IMR-90 (cell line): ENCODE measurements at regions not wholly inside any gene's neighbourhood (a gene's known extent, or its start where the extent isn't known, plus 50 kb on each side); places are given as distances from the start of the nearest gene placed in this dataset.

Source experiments
- ATAC-seq: fragments of 200-7000 bp; cut with Tn5 transposase; 2 replicates; pipeline ENCODE4 v1.9.1; 2020; ENCODE audit warnings: low read depth, mild to moderate bottlenecking, moderate library complexity
- BruUV-seq: library from RNA; stranded (reverse); fragments of 400-500 nt; replicated peaks from 2 replicates; lab custom pipeline; 2021; lab: Mats Ljungman, UMichigan
- CTCF ChIA-PET: fragments of 300-600 bp; formaldehyde crosslinking; extraction: SDS; loops from one replicate; lab custom pipeline; 2021; ENCODE audit warnings: antibody characterized with exemption; lab: Yijun Ruan, JAX
- POLR2A ChIA-PET: fragments of 300-600 bp; sonication (Branson Sonifier 250); formaldehyde crosslinking; loops from one replicate; lab custom pipeline; 2022; ENCODE audit warnings: antibody characterized with exemption; ENCODE audit not compliant: unreplicated experiment; lab: Charles Lee
- DNase-seq: peaks from one replicate; pipeline ENCODE4 v3.0.0; 2013
- H2AFZ ChIP-seq: replicated peaks from 2 replicates; pipeline ENCODE3; 2013; ENCODE audit warnings: low read length, mild to moderate bottlenecking; ENCODE audit not compliant: poor library complexity
- H2AK5ac ChIP-seq: 2 replicates; pipeline ENCODE4 v1.6.1; 2013; ENCODE audit warnings: low read depth, low read length, inconsistent platforms
- H2AK9ac ChIP-seq: replicated peaks from 2 replicates; pipeline ENCODE3; 2013; ENCODE audit warnings: mild to moderate bottlenecking, low read depth, low read length, moderate library complexity; ENCODE audit not compliant: poor library complexity
- H2BK120ac ChIP-seq: 2 replicates; pipeline ENCODE4 v1.6.1; 2013; ENCODE audit warnings: low read depth, low read length, inconsistent platforms
- H2BK15ac ChIP-seq: 3 replicates; pipeline ENCODE4 v1.6.1; 2013; ENCODE audit warnings: low read depth, low read length, inconsistent platforms
- H2BK20ac ChIP-seq: 2 replicates; pipeline ENCODE4 v1.6.1; 2013; ENCODE audit warnings: low read depth, mild to moderate bottlenecking, inconsistent platforms, low read length, moderate library complexity
- H2BK5ac ChIP-seq: 2 replicates; pipeline ENCODE4 v1.6.1; 2013; ENCODE audit warnings: mild to moderate bottlenecking, low read depth, low read length, inconsistent platforms; ENCODE audit not compliant: poor library complexity, severe bottlenecking
- H3K14ac ChIP-seq: replicated peaks from 2 replicates; pipeline ENCODE4 v1.6.1; 2013; ENCODE audit warnings: low read depth, low read length, inconsistent platforms
- H3K18ac ChIP-seq: 2 replicates; pipeline ENCODE4 v1.6.1; 2013; ENCODE audit warnings: low read depth, low read length, control low read depth
- H3K23ac ChIP-seq: 2 replicates; pipeline ENCODE4 v1.6.1; 2013; ENCODE audit warnings: low read depth, low read length, inconsistent platforms
- H3K27ac ChIP-seq: 2 replicates; pipeline ENCODE4 v1.5.1; 2013; ENCODE audit warnings: mild to moderate bottlenecking, control low read depth, low read length; ENCODE audit not compliant: insufficient read depth
- H3K27me3 ChIP-seq: 2 replicates; pipeline ENCODE4 v1.6.1; 2013; ENCODE audit warnings: low read length; ENCODE audit not compliant: control insufficient read depth, insufficient read depth
- H3K36me3 ChIP-seq: 2 replicates; pipeline ENCODE4 v1.6.1; 2013; ENCODE audit warnings: low read length, mixed read lengths; ENCODE audit not compliant: control insufficient read depth, insufficient read depth
- H3K4ac ChIP-seq: 2 replicates; pipeline ENCODE4 v1.6.1; 2013; ENCODE audit warnings: low read depth, low read length, inconsistent platforms
- H3K4me1 ChIP-seq: 2 replicates; pipeline ENCODE4 v1.6.1; 2013; ENCODE audit warnings: low read length, mixed read lengths; ENCODE audit not compliant: control insufficient read depth, insufficient read depth
- H3K4me2 ChIP-seq: 2 replicates; pipeline ENCODE4 v1.6.1; 2013; ENCODE audit warnings: low read depth, mild to moderate bottlenecking, control low read depth, low read length, moderate library complexity
- H3K4me3 ChIP-seq: 2 replicates; pipeline ENCODE4 v1.5.1; 2013; ENCODE audit warnings: low read depth, mild to moderate bottlenecking, control low read depth, low read length, moderate library complexity; ENCODE audit not compliant: insufficient read depth
- H3K56ac ChIP-seq: 2 replicates; pipeline ENCODE4 v1.6.1; 2013; ENCODE audit warnings: low read length, inconsistent platforms; ENCODE audit not compliant: insufficient read depth; ENCODE audit errors: extremely low read depth
- H3K79me1 ChIP-seq, 2 experiments: 2 replicates each; pipeline ENCODE4 v1.6.1; 2013; ENCODE audit warnings: low read length in 2 of 2, inconsistent platforms in 1 of 2, low read depth in 1 of 2
- H3K9ac ChIP-seq: 2 replicates; pipeline ENCODE4 v1.6.1; 2013; ENCODE audit warnings: low read depth, low read length, control low read depth
- H3K9me1 ChIP-seq: 2 replicates; pipeline ENCODE4 v1.6.1; 2013; ENCODE audit warnings: low read length, inconsistent platforms; ENCODE audit not compliant: insufficient read depth
- H3K9me3 ChIP-seq: 2 replicates; pipeline ENCODE4 v1.6.1; 2013; ENCODE audit warnings: low read length; ENCODE audit not compliant: control insufficient read depth, insufficient read depth
- H4K20me1 ChIP-seq: 2 replicates; pipeline ENCODE4 v1.6.1; 2013; ENCODE audit warnings: low read length, inconsistent platforms; ENCODE audit not compliant: insufficient read depth
- H4K5ac ChIP-seq: 2 replicates; pipeline ENCODE4 v1.6.1; 2013; ENCODE audit warnings: mild to moderate bottlenecking, low read depth, low read length, control low read depth
- H4K8ac ChIP-seq, 2 experiments: 2 replicates each; pipeline ENCODE4 v1.6.1; 2013; ENCODE audit warnings: low read depth in 2 of 2, low read length in 2 of 2, control low read depth in 1 of 2, inconsistent platforms in 1 of 2
- H4K91ac ChIP-seq: 2 replicates; pipeline ENCODE4 v1.6.1; 2013; ENCODE audit warnings: low read depth, low read length, inconsistent platforms; ENCODE audit not compliant: insufficient read depth
- BHLHE40 ChIP-seq: fragments of 150-350 bp; IDR thresholded peaks from 2 replicates; pipeline ENCODE4 v1.6.1; 2016; ENCODE audit warnings: mild to moderate bottlenecking, low read depth, low read length
- CHD1 ChIP-seq: IDR thresholded peaks from 2 replicates; pipeline ENCODE4 v1.6.1; 2012; ENCODE audit warnings: low read depth, low read length, improper control_type of control experiment
- CTCF ChIP-seq: conservative IDR thresholded peaks from 2 replicates; pipeline ENCODE4 v1.5.1; 2012; ENCODE audit warnings: mild to moderate bottlenecking, low read depth, low read length, improper control_type of control experiment
- MAFK ChIP-seq: IDR thresholded peaks from 2 replicates; pipeline ENCODE4 v1.6.1; 2012; ENCODE audit warnings: low read depth, low read length, improper control_type of control experiment
- MAZ ChIP-seq: IDR thresholded peaks from 2 replicates; pipeline ENCODE4 v1.6.1; 2012; ENCODE audit warnings: low read depth, mild to moderate bottlenecking, low read length, improper control_type of control experiment, moderate library complexity, borderline replicate concordance
- MXI1 ChIP-seq: IDR thresholded peaks from 2 replicates; pipeline ENCODE4 v1.6.1; 2012; ENCODE audit warnings: low read depth, mild to moderate bottlenecking, low read length, moderate library complexity, borderline replicate concordance
- NFE2L2 ChIP-seq: fragments of 150-350 bp; IDR thresholded peaks from 2 replicates; pipeline ENCODE4 v1.6.1; 2016; ENCODE audit warnings: low read depth, mild to moderate bottlenecking, low read length
- WGBS, 2 experiments: methylation state at CpG; one replicate each; pipeline versions ENCODE4 v1.1.5 to v1.1.7; 2013; ENCODE audit warnings: missing lambda C conversion rate in 2 of 2; ENCODE audit not compliant: insufficient read length in 1 of 2; ENCODE audit errors: extremely low coverage in 2 of 2; 5-methylcytosine and 5-hydroxymethylcytosine counted together
- dilution Hi-C: fragments of 300-500 bp; cut with HindIII; formaldehyde crosslinking; loops from one replicate; pipeline ENCODE4 v1.14.3; 2018; ENCODE audit warnings: low sequenced_read_pairs; ENCODE audit not compliant: unreplicated experiment
- in situ Hi-C: fragments of 300-500 bp; cut with MboI; formaldehyde crosslinking; loops from 3 replicates; pipeline ENCODE4 v1.14.3; 2019; ENCODE audit warnings: low sequenced_read_pairs, inconsistent platforms, mixed read lengths
- intact Hi-C: fragments of 100-400 bp; cut with micrococcal nuclease; formaldehyde crosslinking; loops from 2 replicates; pipeline ENCODE4 v1.10.0; 2022
- TF ChIP-seq, protein P1 (sequence below): fragments of 150-350 bp; IDR thresholded peaks from 2 replicates; pipeline ENCODE4 v1.6.1; 2017; ENCODE audit warnings: mild to moderate bottlenecking, antibody characterized with exemption, low read length, low read depth
- TF ChIP-seq, protein P2 (sequence below): fragments of 150-350 bp; IDR thresholded peaks from 2 replicates; pipeline ENCODE4 v1.6.1; 2016; ENCODE audit warnings: low read depth, mild to moderate bottlenecking, low read length, moderate library complexity, borderline replicate concordance

GRCh38 chr2:204292439-204292838, 252.8 kb upstream of the PARD3B start:
- H3K79me1 ChIP-seq = no peaks in the 10 kb centered on the region
- no CpG with 5 or more reads among the region's 4 CpGs for WGBS, 2 experiments
- H2AFZ ChIP-seq = no peak overlapping the region
- no peak overlapping the region for H4K8ac ChIP-seq
- CTCF ChIA-PET = no interaction called here
- H2BK15ac ChIP-seq = no peak overlapping the region
- intact Hi-C loops = no loop called here
- no peak overlapping the region for H3K9ac ChIP-seq
- no peak overlapping the region for H3K56ac ChIP-seq
- H2AK9ac ChIP-seq = no peak overlapping the region
- dilution Hi-C loops = no loop called here
- H4K5ac ChIP-seq = no peak overlapping the region
- ATAC-seq (no peak), DNase-seq (no peak)
- H4K20me1 ChIP-seq = no peaks in the 10 kb centered on the region
- no peak overlapping the region for H3K23ac ChIP-seq
- no peaks in the 10 kb centered on the region for H3K9me3 ChIP-seq
- no peak overlapping the region for H3K27ac ChIP-seq
- no peaks in the 10 kb centered on the region for H3K36me3 ChIP-seq
- H3K18ac ChIP-seq = no peak overlapping the region
- H3K4ac ChIP-seq = no peak overlapping the region
- H2BK5ac ChIP-seq = no peak overlapping the region
- no peak overlapping the region for H3K4me2 ChIP-seq
- H2BK20ac ChIP-seq = no peak overlapping the region
- BruUV-seq = no TSS peak
- no peak overlapping the region for H2BK120ac ChIP-seq
- no peak overlapping the region for H2AK5ac ChIP-seq
- no peak overlapping the region for H4K91ac ChIP-seq
- POLR2A ChIA-PET = no interaction called here
- peaks cover 24% of the 10 kb centered on the region for H3K27me3 ChIP-seq
- no peak overlapping the region for H3K4me3 ChIP-seq
- no peaks in the 10 kb centered on the region for H3K4me1 ChIP-seq
- H3K14ac ChIP-seq = no peak overlapping the region
- in situ Hi-C loops = no loop called here
- H3K9me1 ChIP-seq = no peaks in the 10 kb centered on the region
- TF ChIP-seq MXI1 = no peak
- TF ChIP-seq NFE2L2 = no peak
- TF ChIP-seq, protein P1, sequence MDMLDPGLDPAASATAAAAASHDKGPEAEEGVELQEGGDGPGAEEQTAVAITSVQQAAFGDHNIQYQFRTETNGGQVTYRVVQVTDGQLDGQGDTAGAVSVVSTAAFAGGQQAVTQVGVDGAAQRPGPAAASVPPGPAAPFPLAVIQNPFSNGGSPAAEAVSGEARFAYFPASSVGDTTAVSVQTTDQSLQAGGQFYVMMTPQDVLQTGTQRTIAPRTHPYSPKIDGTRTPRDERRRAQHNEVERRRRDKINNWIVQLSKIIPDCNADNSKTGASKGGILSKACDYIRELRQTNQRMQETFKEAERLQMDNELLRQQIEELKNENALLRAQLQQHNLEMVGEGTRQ = no peak
- TF ChIP-seq BHLHE40 = no peak
- TF ChIP-seq, protein P2, sequence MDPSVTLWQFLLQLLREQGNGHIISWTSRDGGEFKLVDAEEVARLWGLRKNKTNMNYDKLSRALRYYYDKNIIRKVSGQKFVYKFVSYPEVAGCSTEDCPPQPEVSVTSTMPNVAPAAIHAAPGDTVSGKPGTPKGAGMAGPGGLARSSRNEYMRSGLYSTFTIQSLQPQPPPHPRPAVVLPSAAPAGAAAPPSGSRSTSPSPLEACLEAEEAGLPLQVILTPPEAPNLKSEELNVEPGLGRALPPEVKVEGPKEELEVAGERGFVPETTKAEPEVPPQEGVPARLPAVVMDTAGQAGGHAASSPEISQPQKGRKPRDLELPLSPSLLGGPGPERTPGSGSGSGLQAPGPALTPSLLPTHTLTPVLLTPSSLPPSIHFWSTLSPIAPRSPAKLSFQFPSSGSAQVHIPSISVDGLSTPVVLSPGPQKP = no peak
- no peak for TF ChIP-seq MAFK
- TF ChIP-seq CTCF = no peak
- TF ChIP-seq MAZ = no peak
- TF ChIP-seq CHD1 = no peak
